GM19452 (cell line): ENCODE measurements at regions not wholly inside any gene's neighbourhood (a gene's known extent, or its start where the extent isn't known, plus 50 kb on each side); places are given as distances from the start of the nearest gene placed in this dataset.

Source experiments
- ATAC-seq: cut with Tn5 transposase; IDR thresholded peaks from one replicate; pipeline ENCODE4 v1.9.1; 2021; ENCODE audit not compliant: unreplicated experiment

- no peak for ATAC-seq
These were observed 95.2 kb upstream of the TMEM26 start for GRCh38 chr10:61548364-61548763.

GRCh38 chr10:61547297-61547696, 94.1 kb upstream of the TMEM26 start:
- no peak for ATAC-seq

GRCh38 chr10:61545170-61545569, 92.0 kb upstream of the TMEM26 start:
- ATAC-seq: no peak

GRCh38 chr10:61543831-61544230, 90.7 kb upstream of the TMEM26 start:
- peak; percentile 47 for ATAC-seq

GRCh38 chr10:61542596-61542995, 89.4 kb upstream of the TMEM26 start:
- ATAC-seq: no peak

GRCh38 chr10:61541960-61542359, 88.8 kb upstream of the TMEM26 start:
- peak; percentile 73 for ATAC-seq

GRCh38 chr10:61539876-61540275, 86.7 kb upstream of the TMEM26 start:
- ATAC-seq: no peak

GRCh38 chr10:61529208-61529607, 76.0 kb upstream of the TMEM26 start:
- no peak for ATAC-seq

GRCh38 chr10:61503051-61503450, 49.9 kb upstream of the TMEM26 start:
- ATAC-seq: no peak
